ENCODE measurements at regions not wholly inside any gene's neighbourhood (a gene's known extent, or its start where the extent isn't known, plus 50 kb on each side); places are given as distances from the start of the nearest gene placed in this dataset.

DNA sequence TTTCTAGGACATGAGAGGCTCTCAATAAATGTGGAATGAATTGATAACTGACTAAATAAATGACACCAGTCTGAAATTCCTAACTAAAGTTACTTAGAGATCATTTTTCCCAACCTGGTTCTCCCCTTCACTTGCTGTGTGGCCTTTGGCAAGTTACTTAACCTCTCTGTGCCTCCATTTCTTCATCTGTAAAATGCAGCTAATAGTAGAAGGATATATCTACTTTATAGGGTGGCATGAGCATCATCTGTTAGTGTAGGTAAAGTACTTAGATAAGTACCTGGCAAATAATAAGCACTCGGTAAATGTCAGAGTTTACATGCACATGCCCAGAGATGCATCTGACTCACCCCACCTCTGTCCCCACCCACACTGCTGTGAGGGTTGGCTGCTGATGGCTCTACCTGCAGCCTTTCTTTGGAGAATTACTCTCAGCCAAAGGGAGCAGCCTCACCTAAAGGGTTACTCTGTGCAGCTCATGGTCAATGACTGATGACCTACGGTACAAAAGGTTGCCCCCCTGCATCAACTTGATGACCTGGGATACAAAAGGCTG, 139.3 kb downstream of the CHIC2 start:
- Histone ChIP-seq H3K4me1 (ENCODE audit: control insufficient read depth, insufficient read depth, low read length) (peaks cover 3% of the 10 kb centered on the region; the same call in 1 of the 2 replicates), H3K9me3 (ENCODE audit: control insufficient read depth, insufficient read depth, low read depth, low read length) (no peaks in the 10 kb centered on the region), H3K36me3 (ENCODE audit: control insufficient read depth in 2 of 2, insufficient read depth in 1 of 2, low read length in 2 of 2) (no peaks in the 10 kb centered on the region), H3K4me3 (ENCODE audit: low read depth, low read length) (no peak overlapping the region), H3K27ac (ENCODE audit: extremely low read depth, low read depth, low read length) (no peak overlapping the region)
- ChIA-PET POLR2A (no interaction called here), CTCF (interaction anchor here (1.3 to 1.6 kb wide), 3 partner anchors 9 to 309 kb away, joined by 3 to 4 read pairs (median 4); no protein-coding TSS in a partner anchor)
- TF ChIP-seq ZNF416 (tag by site-specific recombination; IDR thresholded peaks at IDR 0.05) (no peak), ZNF76 (tag by site-specific recombination; IDR thresholded peaks at IDR 0.05; ENCODE audit: borderline replicate concordance, low read depth) (no peak), ZNF768 (tag by site-specific recombination; IDR thresholded peaks at IDR 0.05) (peak; percentile 66; the same call in 1 of the 2 replicates)

DNA sequence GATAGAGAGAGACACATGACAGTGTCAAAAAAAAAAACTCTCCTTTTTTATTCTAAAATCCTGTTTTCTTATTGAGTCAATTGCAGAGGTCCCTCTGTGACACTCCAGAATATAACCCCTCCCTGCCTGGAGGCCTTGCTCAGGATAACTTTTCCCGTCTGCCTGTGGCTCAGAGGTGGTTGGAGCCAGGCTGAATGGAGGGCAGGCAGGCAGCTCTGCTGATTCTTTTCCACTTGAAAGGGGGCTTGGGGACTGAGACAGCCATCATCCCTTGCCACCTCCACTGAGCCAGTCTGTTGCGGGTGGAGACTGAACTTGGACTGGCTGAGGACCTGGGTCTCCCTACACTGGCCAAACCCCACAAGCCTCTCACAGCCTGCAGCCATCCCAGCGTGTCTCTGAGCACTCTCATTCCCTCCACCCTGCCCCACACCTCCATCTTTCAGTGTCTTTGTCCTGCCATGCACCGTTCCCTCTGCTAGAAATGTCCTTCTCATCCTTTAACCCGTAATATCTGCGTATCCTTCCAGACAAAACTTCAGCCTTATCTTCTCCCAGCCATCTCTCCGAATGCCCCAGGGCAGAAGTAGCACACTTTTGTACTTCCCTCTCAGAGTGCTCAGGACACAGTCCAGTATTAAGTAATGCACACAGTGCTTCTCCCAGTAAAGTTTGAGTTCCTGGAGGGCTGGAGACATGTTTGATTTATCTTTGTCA, 139.9 kb downstream of the CHIC2 start:
- Histone ChIP-seq H3K36me3 (ENCODE audit: control insufficient read depth in 2 of 2, insufficient read depth in 1 of 2, low read length in 2 of 2) (no peaks in the 10 kb centered on the region), H3K4me3 (ENCODE audit: low read depth, low read length) (no peak overlapping the region), H3K9me3 (ENCODE audit: control insufficient read depth, insufficient read depth, low read depth, low read length) (no peaks in the 10 kb centered on the region), H3K4me1 (ENCODE audit: control insufficient read depth, insufficient read depth, low read length) (peaks cover 3% of the 10 kb centered on the region; the same call in 1 of the 2 replicates), H3K27ac (ENCODE audit: extremely low read depth, low read depth, low read length) (no peak overlapping the region)
- TF ChIP-seq ZNF10 (tag by site-specific recombination; IDR thresholded peaks at IDR 0.05): no peak
- TF ChIP-seq BCL11A (tag by site-specific recombination; IDR thresholded peaks at IDR 0.05; ENCODE audit: low read depth): no peak
- TF ChIP-seq ZNF830 (tag by site-specific recombination; IDR thresholded peaks at IDR 0.05; ENCODE audit: low read depth): no peak
- TF ChIP-seq ZFP3 (tag by site-specific recombination; IDR thresholded peaks at IDR 0.05; ENCODE audit: low read depth): no peak
- TF ChIP-seq, protein P1, sequence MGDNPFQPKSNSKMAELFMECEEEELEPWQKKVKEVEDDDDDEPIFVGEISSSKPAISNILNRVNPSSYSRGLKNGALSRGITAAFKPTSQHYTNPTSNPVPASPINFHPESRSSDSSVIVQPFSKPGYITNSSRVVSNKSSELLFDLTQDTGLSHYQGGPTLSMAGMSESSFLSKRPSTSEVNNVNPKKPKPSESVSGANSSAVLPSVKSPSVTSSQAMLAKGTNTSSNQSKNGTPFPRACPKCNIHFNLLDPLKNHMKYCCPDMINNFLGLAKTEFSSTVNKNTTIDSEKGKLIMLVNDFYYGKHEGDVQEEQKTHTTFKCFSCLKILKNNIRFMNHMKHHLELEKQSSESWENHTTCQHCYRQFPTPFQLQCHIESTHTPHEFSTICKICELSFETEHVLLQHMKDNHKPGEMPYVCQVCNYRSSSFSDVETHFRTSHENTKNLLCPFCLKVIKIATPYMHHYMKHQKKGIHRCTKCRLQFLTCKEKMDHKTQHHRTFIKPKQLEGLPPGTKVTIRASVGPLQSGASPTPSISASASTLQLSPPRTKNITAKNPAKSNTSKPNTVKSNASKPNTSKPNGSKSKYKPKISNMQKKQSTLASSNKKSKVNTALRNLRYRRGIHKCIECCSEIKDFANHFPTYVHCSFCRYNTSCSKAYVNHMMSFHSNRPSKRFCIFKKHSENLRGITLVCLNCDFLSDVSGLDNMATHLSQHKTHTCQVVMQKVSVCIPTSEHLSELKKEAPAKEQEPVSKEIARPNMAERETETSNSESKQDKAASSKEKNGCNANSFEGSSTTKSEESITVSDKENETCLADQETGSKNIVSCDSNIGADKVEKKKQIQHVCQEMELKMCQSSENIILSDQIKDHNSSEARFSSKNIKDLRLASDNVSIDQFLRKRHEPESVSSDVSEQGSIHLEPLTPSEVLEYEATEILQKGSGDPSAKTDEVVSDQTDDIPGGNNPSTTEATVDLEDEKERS (tag by site-specific recombination; IDR thresholded peaks at IDR 0.05): no peak
- no peak for TF ChIP-seq ZNF501 (tag by site-specific recombination; IDR thresholded peaks at IDR 0.05)
- TF ChIP-seq, protein P2, sequence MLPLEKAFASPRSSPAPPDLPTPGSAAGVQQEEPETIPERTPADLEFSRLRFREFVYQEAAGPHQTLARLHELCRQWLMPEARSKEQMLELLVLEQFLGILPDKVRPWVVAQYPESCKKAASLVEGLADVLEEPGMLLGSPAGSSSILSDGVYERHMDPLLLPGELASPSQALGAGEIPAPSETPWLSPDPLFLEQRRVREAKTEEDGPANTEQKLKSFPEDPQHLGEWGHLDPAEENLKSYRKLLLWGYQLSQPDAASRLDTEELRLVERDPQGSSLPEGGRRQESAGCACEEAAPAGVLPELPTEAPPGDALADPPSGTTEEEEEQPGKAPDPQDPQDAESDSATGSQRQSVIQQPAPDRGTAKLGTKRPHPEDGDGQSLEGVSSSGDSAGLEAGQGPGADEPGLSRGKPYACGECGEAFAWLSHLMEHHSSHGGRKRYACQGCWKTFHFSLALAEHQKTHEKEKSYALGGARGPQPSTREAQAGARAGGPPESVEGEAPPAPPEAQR (tag by site-specific recombination; IDR thresholded peaks at IDR 0.05): no peak
- ChIA-PET POLR2A (no interaction called here), CTCF (interaction anchor here (0.6 to 1.6 kb wide), 4 partner anchors 9 to 309 kb away, joined by 3 to 4 read pairs (median 4); no protein-coding TSS in a partner anchor)

DNA sequence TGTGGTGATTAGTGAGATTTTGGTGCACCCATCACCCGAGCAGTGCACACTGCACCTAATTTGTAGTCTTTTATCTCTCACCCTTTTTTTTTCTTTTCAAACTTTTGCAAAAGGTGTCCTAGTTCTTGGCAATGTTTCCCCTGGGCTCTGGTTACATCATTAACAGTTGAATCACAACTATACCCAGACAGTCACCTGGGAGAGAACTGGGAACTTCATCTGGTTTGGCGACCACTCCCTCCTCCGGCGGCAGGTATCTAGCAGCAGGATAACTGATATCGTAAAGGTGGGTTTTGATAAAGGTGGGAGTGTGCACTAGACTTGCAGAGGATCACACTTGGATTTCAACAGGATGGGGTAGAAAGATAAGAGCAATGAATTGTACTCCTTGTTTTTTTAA, 140.5 kb downstream of the CHIC2 start:
- CTCF ChIA-PET: interaction anchor here (0.6 to 0.9 kb wide), 2 partner anchors 195 to 310 kb away, joined by 3 read pairs; no protein-coding TSS in a partner anchor
- H3K9me3 ChIP-seq (ENCODE audit: control insufficient read depth, insufficient read depth, low read depth, low read length): no peaks in the 10 kb centered on the region
- POLR2A ChIA-PET: no interaction called here
- peaks cover 3% of the 10 kb centered on the region; the same call in 1 of the 2 replicates for H3K4me1 ChIP-seq (ENCODE audit: control insufficient read depth, insufficient read depth, low read length)
- TF ChIP-seq, protein P3, sequence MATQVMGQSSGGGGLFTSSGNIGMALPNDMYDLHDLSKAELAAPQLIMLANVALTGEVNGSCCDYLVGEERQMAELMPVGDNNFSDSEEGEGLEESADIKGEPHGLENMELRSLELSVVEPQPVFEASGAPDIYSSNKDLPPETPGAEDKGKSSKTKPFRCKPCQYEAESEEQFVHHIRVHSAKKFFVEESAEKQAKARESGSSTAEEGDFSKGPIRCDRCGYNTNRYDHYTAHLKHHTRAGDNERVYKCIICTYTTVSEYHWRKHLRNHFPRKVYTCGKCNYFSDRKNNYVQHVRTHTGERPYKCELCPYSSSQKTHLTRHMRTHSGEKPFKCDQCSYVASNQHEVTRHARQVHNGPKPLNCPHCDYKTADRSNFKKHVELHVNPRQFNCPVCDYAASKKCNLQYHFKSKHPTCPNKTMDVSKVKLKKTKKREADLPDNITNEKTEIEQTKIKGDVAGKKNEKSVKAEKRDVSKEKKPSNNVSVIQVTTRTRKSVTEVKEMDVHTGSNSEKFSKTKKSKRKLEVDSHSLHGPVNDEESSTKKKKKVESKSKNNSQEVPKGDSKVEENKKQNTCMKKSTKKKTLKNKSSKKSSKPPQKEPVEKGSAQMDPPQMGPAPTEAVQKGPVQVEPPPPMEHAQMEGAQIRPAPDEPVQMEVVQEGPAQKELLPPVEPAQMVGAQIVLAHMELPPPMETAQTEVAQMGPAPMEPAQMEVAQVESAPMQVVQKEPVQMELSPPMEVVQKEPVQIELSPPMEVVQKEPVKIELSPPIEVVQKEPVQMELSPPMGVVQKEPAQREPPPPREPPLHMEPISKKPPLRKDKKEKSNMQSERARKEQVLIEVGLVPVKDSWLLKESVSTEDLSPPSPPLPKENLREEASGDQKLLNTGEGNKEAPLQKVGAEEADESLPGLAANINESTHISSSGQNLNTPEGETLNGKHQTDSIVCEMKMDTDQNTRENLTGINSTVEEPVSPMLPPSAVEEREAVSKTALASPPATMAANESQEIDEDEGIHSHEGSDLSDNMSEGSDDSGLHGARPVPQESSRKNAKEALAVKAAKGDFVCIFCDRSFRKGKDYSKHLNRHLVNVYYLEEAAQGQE (tag by site-specific recombination; IDR thresholded peaks at IDR 0.05): no peak
- no peak for TF ChIP-seq OSR2 (tag by site-specific recombination; IDR thresholded peaks at IDR 0.05)
- TF ChIP-seq ZNF664 (tag by site-specific recombination; IDR thresholded peaks at IDR 0.05): no peak
- no peak overlapping the region for H3K27ac ChIP-seq (ENCODE audit: extremely low read depth, low read depth, low read length)
- no peaks in the 10 kb centered on the region for H3K36me3 ChIP-seq (ENCODE audit: control insufficient read depth in 2 of 2, insufficient read depth in 1 of 2, low read length in 2 of 2)
- no peak overlapping the region for H3K4me3 ChIP-seq (ENCODE audit: low read depth, low read length)
